T-helper 2 cell (primary cell): ENCODE measurements at regions not wholly inside any gene's neighbourhood (a gene's known extent, or its start where the extent isn't known, plus 50 kb on each side); places are given as distances from the start of the nearest gene placed in this dataset.
A peak's percentile ranks its signal among the peaks of the same experiment; 100 is the strongest.

Source experiments
- DNase-seq, 5 experiments: peaks; one replicate each; pipeline versions ENCODE4 v3.0.0 to v3.0.0-alpha.2; 2012 to 2022

GRCh38 chr11:95375451-95375850 lies 144.4 kb upstream of the SESN3 start:
- peak in 1 of 5 experiments; percentile 48 for DNase-seq

DNA sequence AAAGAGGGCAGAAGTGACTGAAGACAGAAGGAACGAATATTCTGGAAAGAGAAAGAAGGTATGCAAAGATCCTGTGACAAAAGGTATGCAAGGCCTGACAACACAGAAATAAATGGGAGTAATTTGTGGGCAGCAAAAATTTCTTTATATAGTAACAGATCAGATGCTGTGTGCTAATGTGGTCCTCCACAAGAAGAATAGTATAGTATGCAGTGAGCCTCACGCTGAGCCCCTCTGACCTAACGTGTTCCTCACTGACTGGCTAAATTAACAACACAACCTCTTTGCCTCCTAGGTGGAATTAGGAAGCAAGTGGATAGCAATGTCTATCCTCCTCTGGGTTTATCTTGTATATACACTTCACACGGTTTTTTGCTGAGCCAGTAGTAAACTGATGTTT lies 143.1 kb upstream of the SESN3 start:
- no peak for DNase-seq

- no peak for DNase-seq
These were observed 142.2 kb upstream of the SESN3 start for GRCh38 chr11:95373241-95373640.

DNA sequence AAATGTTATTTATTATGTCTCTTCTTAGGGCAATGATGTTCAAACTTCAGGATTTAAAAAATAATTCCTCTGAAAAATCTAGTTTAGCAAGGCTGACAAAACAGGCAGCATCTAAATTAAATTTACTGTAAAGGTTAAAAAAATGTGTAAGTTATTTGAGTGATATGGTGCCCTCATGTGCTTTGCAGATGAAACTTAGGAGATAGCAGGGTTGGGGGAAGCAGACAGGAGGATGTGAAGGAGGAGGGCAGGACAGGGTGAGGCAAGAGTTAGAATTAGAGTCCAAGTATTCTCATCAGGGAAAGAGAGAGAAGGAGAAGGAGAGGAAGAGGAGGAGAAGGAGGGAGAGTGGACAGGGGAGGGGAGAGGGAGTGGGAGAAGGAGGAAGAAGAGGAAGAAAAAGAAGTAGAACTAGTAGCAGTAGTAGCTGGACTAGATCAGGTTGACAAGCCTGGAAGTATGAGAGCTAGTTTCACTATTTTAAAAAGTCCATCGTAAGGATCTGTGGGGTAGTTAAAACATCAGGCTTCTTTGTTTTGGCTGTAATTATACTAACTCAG lies 141.2 kb upstream of the SESN3 start:
- peak in 1 of 5 experiments; percentile 12 for DNase-seq

DNA sequence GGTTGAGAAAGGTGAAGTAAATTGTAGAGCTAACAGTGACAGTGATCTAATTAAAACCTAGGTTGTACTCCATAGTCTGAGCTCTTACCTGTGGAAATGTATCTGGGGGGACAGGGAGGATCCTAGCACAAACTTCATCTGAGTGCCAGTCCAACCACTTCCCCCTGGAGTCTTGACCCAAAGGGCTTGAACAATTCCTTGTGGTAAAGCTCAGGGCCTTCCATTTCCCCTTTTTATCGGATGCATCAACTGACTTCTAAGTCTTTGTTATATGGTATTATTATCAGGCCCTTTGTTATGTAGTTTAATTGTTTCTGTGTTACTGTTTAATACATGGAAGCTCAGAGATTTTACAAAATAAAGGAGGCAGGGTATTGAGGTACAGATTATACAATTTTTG lies 140.2 kb upstream of the SESN3 start:
- DNase-seq: no peak

- no peak for DNase-seq
These were observed 136.7 kb upstream of the SESN3 start for GRCh38 chr11:95367726-95368125.

- DNase-seq: no peak
These were observed 134.3 kb upstream of the SESN3 start for GRCh38 chr11:95365348-95365747.

- no peak for DNase-seq
These were observed 133.6 kb upstream of the SESN3 start for GRCh38 chr11:95364324-95365295.

DNA sequence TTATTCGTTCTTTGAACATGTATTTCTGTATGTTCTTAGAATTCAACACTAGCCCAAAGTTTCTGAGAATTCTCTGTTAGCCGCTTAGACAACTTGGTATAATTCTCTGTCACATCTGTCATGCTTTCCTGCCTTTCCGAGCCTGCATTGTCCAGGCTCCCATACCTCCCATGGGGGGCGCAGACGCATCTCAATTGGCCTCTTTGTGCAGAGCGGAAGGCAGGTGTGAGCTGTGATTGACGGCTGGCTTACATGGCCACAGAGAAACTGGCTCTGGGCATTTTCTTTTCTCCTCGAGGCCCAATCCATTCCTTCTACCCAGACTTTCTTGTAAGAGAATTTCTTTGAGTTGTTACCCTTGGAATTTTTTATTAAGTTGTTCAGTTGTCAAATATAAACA lies 132.7 kb upstream of the SESN3 start:
- DNase-seq: no peak

GRCh38 chr11:95363164-95363563 lies 132.2 kb upstream of the SESN3 start:
- DNase-seq: no peak

DNA sequence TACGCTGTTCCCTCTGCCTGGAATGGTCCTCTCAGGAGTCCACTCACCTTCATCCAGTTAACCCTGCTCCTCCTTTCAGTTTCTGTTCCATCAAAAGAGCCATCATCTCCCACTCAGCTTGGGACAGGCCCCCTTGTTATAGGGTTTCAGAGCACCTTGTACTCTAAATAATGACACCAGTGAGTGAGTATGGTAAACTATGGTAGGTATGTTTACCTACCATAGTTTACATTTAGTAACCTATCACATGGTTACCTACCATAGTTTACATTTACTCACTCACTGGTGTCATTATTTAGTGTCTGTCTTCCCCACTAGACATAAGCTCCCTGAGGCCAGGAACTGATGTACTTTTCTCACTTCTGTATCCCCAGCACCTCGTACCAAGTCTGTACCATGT lies 130.2 kb upstream of the SESN3 start:
- DNase-seq: no peak

GRCh38 chr11:95360377-95361075 lies 129.5 kb upstream of the SESN3 start:
- no peak for DNase-seq

DNA sequence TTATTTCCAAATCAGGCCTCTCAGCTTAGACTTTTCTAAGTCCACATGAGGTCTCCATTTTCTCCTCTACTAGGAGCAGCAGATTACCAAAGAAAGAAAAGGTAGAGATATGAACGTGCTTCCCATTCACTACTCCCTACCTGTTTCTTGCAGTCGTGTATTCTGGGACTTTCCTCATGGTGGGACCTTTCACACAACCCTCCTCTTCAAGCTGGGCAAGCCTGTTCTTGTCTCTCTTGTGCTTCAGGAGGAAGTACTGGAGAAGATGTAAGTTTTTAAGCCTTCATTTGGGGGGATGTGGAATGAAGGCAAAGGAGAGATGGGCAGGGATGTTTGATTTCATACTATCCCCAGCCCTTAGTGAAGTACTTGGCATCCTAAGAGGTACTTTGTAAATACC lies 128.8 kb upstream of the SESN3 start:
- DNase-seq: no peak

DNA sequence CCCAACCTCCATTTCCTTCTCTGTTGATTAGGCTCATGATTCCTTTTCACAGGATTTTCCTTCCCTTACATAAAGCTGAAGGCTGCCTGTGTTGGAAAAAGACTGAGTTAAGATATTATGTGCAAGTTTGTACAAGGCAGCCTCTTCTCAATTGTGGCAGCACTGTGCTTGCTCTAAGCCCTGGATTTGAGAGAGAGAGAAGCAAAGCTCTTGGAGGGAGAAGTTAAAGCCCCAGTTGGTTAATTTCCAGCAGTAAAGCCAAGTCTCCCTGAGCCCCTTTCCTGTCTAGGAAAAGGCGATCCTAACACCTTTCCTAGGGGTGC lies 128.3 kb upstream of the SESN3 start:
- DNase-seq: no peak

- DNase-seq: no peak
These were observed 127.7 kb upstream of the SESN3 start for GRCh38 chr11:95358511-95359340.

- no peak for DNase-seq
These were observed 123.3 kb upstream of the SESN3 start for GRCh38 chr11:95354304-95354703.

GRCh38 chr11:95353706-95354105 lies 122.7 kb upstream of the SESN3 start:
- no peak for DNase-seq

DNA sequence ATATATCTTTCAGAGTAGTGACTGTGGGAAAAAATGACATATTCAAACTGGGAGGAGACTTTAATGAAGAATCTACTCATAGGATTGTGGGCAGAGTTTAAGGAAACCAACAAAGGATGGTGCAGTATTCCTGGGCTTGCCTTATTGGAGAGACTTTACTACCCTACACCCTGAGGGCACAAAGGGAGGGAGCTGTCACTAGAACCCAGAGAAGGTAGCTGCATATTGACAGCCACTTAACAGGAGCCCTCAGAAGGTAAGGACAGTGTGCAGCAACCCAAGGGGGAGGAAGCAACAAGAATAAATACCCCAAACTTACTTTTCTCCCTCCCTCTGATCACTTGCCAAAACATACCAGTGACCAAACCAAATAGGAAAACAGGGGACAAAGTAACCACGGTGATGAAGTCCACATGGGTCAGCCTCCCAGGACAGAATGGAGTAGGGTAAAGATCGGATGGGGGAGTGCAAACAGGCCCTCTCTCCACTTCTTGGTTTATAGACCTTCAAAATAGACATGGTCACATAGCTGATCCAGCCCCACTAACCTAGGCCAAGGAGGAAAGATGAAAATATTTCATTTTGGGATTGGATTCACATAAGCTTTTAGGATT lies 121.8 kb upstream of the SESN3 start:
- DNase-seq: no peak

GRCh38 chr11:95349345-95349942 lies 118.4 kb upstream of the SESN3 start:
- DNase-seq: no peak

DNA sequence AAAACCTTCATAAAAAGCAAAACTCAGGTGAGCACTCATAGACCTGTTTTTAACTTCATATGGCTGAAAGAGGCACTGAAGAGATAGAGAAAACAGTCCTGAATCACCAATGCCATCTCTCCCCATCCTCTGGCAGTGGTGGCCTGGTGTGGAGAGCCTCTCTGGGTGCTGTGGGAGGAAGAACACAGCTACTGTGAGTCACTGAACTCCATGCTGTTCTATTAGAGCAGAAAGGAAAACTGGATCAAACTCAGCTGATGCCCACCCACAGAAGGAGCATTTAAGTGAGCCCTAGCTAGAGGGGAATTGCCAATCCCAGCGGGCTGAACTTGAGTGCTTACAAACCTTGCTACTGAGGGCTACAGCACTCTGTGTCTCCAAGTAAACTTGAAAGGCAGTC lies 115.3 kb upstream of the SESN3 start:
- no peak for DNase-seq

- DNase-seq: peak in 1 of 5 experiments; percentile 62
These were observed 114.6 kb upstream of the SESN3 start for GRCh38 chr11:95345651-95346050.
